SK-N-SH (cell line): ENCODE measurements at regions not wholly inside any gene's neighbourhood (a gene's known extent, or its start where the extent isn't known, plus 50 kb on each side); places are given as distances from the start of the nearest gene placed in this dataset.

Source experiments
- CTCF ChIA-PET: fragments of 300-600, 350-600 bp; formaldehyde crosslinking; extraction: SDS; loops from one replicate; lab custom pipeline; 2021; lab: Yijun Ruan, JAX
- POLR2A ChIA-PET: fragments of 350-600 bp; sonication (Branson Sonifier 250); formaldehyde crosslinking; extraction: SDS; loops from one replicate; lab custom pipeline; 2020; ENCODE audit warnings: antibody characterized with exemption, inconsistent platforms; lab: Yijun Ruan, JAX
- DNase-seq: peaks from one replicate; pipeline ENCODE4 v3.0.0; 2012
- H2AFZ ChIP-seq: fragments of 200-600 bp; sonication (generic); 2 replicates; pipeline ENCODE4 v1.8.1; 2016; ENCODE audit warnings: antibody characterized with exemption, mild to moderate bottlenecking, low read depth
- H3F3A ChIP-seq: fragments of 200-600 bp; sonication (generic); replicated peaks from 2 replicates; pipeline ENCODE3; 2016; ENCODE audit warnings: antibody characterized with exemption, mild to moderate bottlenecking; ENCODE audit not compliant: insufficient read depth
- H3K27ac ChIP-seq, 2 experiments: fragments of 200-500 bp in 1 of 2; fragments of 200-600 bp in 1 of 2; sonication (Bioruptor generic) in 1 of 2; sonication (generic), shearing (Covaris generic) in 1 of 2; 2 replicates each; pipeline versions ENCODE4 v1.5.1 to v1.6.1; 2014 to 2016; ENCODE audit warnings: low read depth in 2 of 2, inconsistent platforms in 1 of 2, low read length in 1 of 2, mild to moderate bottlenecking in 1 of 2, mixed read lengths in 1 of 2
- H3K27me3 ChIP-seq: fragments of 200-600 bp; sonication (generic), shearing (Covaris generic); 2 replicates; pipeline ENCODE4 v1.6.1; 2016; ENCODE audit warnings: mixed run types; ENCODE audit not compliant: insufficient read depth
- H3K36me3 ChIP-seq, 2 experiments: fragments of 200-500 bp in 1 of 2; fragments of 200-600 bp in 1 of 2; sonication (Bioruptor generic) in 1 of 2; sonication (generic) in 1 of 2; replicated peaks in 1 of 2; 2 replicates each; pipeline versions ENCODE3 to v1.5.1; 2014 to 2016; ENCODE audit warnings: low read length in 1 of 2, mild to moderate bottlenecking in 1 of 2; ENCODE audit not compliant: insufficient read depth in 2 of 2, control insufficient read depth in 1 of 2
- H3K4me1 ChIP-seq, 2 experiments: fragments of 200-500 bp in 1 of 2; fragments of 200-600 bp in 1 of 2; sonication (Bioruptor generic) in 1 of 2; sonication (generic), shearing (Covaris generic) in 1 of 2; 2 replicates each; pipeline versions ENCODE4 v1.5.1 to v1.6.1; 2014 to 2016; ENCODE audit warnings: low read depth in 1 of 2, low read length in 1 of 2, mixed run types in 1 of 2; ENCODE audit not compliant: insufficient read depth in 2 of 2, control insufficient read depth in 1 of 2
- H3K4me2 ChIP-seq: fragments of 200-600 bp; sonication (generic), shearing (Covaris generic); 2 replicates; pipeline ENCODE4 v1.6.1; 2017; ENCODE audit warnings: mixed run types
- H3K4me3 ChIP-seq, 2 experiments: fragments of 200-500 bp in 1 of 2; fragments of 200-600 bp in 1 of 2; sonication (Bioruptor generic) in 1 of 2; sonication (generic), shearing (Covaris generic) in 1 of 2; 2 replicates each; pipeline versions ENCODE4 v1.5.1 to v1.8.1; 2014 to 2016; ENCODE audit warnings: low read depth in 2 of 2, inconsistent platforms in 1 of 2, low read length in 1 of 2, mild to moderate bottlenecking in 1 of 2, mixed read lengths in 1 of 2, moderate library complexity in 1 of 2
- H3K79me2 ChIP-seq: fragments of 200-600 bp; sonication (generic); 2 replicates; pipeline ENCODE4 v1.8.1; 2017; ENCODE audit warnings: mild to moderate bottlenecking; ENCODE audit not compliant: insufficient read depth
- H3K9ac ChIP-seq: fragments of 200-600 bp; sonication (generic); 2 replicates; pipeline ENCODE4 v1.6.1; 2017; ENCODE audit warnings: mixed run types
- H3K9me2 ChIP-seq: fragments of 200-600 bp; sonication (generic); 2 replicates; pipeline ENCODE4 v1.6.1; 2017; ENCODE audit warnings: mixed run types
- H3K9me3 ChIP-seq: fragments of 200-600 bp; sonication (generic); 2 replicates; pipeline ENCODE4 v1.6.1; 2017; ENCODE audit warnings: mixed run types, mild to moderate bottlenecking, moderate library complexity
- H4K20me1 ChIP-seq: fragments of 200-600 bp; sonication (generic); 2 replicates; pipeline ENCODE4 v1.6.1; 2017; ENCODE audit warnings: mild to moderate bottlenecking, mixed run types; ENCODE audit not compliant: insufficient read depth
- CTCF ChIP-seq: fragments of 200-600 bp; sonication (generic); IDR thresholded peaks from 2 replicates; pipeline ENCODE4 v1.6.1; 2017; ENCODE audit warnings: antibody characterized with exemption, mild to moderate bottlenecking, moderate library complexity
- ELF1 ChIP-seq: IDR thresholded peaks from 2 replicates; pipeline ENCODE4 v1.4.0; 2012
- EZH2phosphoT487 ChIP-seq: fragments of 200-600 bp; sonication (generic); IDR thresholded peaks from 2 replicates; pipeline ENCODE4 v1.6.1; 2017; ENCODE audit warnings: low read depth, mixed run types, mild to moderate bottlenecking, antibody characterized with exemption, moderate library complexity, borderline replicate concordance
- FOXM1 ChIP-seq: IDR thresholded peaks from 2 replicates; pipeline ENCODE4 v1.4.0; 2012; ENCODE audit warnings: low read depth, mild to moderate bottlenecking
- JUND ChIP-seq: IDR thresholded peaks from 2 replicates; pipeline ENCODE4 v1.4.0; 2012
- MEF2A ChIP-seq: IDR thresholded peaks from 2 replicates; pipeline ENCODE4 v1.4.0; 2012; ENCODE audit warnings: low read depth, borderline replicate concordance
- MXI1 ChIP-seq: IDR thresholded peaks from 2 replicates; pipeline ENCODE4 v1.6.1; 2012; ENCODE audit warnings: mild to moderate bottlenecking, low read depth, low read length, improper control_type of control experiment
- NFIC ChIP-seq: IDR thresholded peaks from 2 replicates; pipeline ENCODE4 v1.4.0; 2012; ENCODE audit warnings: borderline replicate concordance
- POLR2AphosphoS5 ChIP-seq: IDR thresholded peaks from 2 replicates; pipeline ENCODE4 v1.6.1; 2012; ENCODE audit warnings: low read depth, low read length
- RAD21 ChIP-seq: IDR thresholded peaks from 2 replicates; pipeline ENCODE4 v1.6.1; 2012; ENCODE audit warnings: mild to moderate bottlenecking, low read length
- RCOR1 ChIP-seq: fragments of 150-350 bp; IDR thresholded peaks from 2 replicates; pipeline ENCODE4 v1.6.1; 2017; ENCODE audit warnings: antibody characterized with exemption, low read length
- REST ChIP-seq: IDR thresholded peaks from 2 replicates; pipeline ENCODE4 v1.6.1; 2012; ENCODE audit warnings: mild to moderate bottlenecking, low read depth, low read length, moderate library complexity
- RXRA ChIP-seq: IDR thresholded peaks from 2 replicates; pipeline ENCODE4 v1.4.0; 2012; ENCODE audit warnings: low read depth, mild to moderate bottlenecking, borderline replicate concordance
- SIN3A ChIP-seq: IDR thresholded peaks from 2 replicates; pipeline ENCODE4 v1.6.1; 2012; ENCODE audit warnings: low read depth, mild to moderate bottlenecking, low read length, moderate library complexity, borderline replicate concordance
- WGBS: methylation state at CpG from one replicate; pipeline ENCODE4 v1.1.6; 2017; ENCODE audit warnings: low lambda C conversion rate; 5-methylcytosine and 5-hydroxymethylcytosine counted together
- TF ChIP-seq, protein P1 (sequence below): IDR thresholded peaks from 2 replicates; pipeline ENCODE4; 2012
- TF ChIP-seq, protein P2 (sequence below): IDR thresholded peaks from 2 replicates; pipeline ENCODE4 v1.4.0; 2012; ENCODE audit warnings: low read depth, borderline replicate concordance

- H2AFZ ChIP-seq = no peak overlapping the region
- no peaks in the 10 kb centered on the region for H3K27me3 ChIP-seq
- no peaks in the 10 kb centered on the region for H3K9me2 ChIP-seq
- no peaks in the 10 kb centered on the region for H3K36me3 ChIP-seq
- no peaks in the 10 kb centered on the region for H3F3A ChIP-seq
- H3K9me3 ChIP-seq = no peaks in the 10 kb centered on the region
- no peaks in the 10 kb centered on the region for H4K20me1 ChIP-seq
- H3K79me2 ChIP-seq = no peaks in the 10 kb centered on the region
- no peak overlapping the region for H3K4me3 ChIP-seq
- ChIA-PET POLR2A (no interaction called here), CTCF (no interaction called here)
- no peak for DNase-seq
- WGBS = 50% methylated on average over 5 of the region's 5 CpGs
- no peak overlapping the region for H3K27ac ChIP-seq
- H3K4me1 ChIP-seq = no peaks in the 10 kb centered on the region
- H3K9ac ChIP-seq = no peak overlapping the region
- H3K4me2 ChIP-seq = no peak overlapping the region
- no peak for TF ChIP-seq RCOR1
- TF ChIP-seq RXRA = no peak
- TF ChIP-seq JUND = no peak
- no peak for TF ChIP-seq CTCF
- no peak for TF ChIP-seq RAD21
- TF ChIP-seq ELF1 = no peak
- TF ChIP-seq, protein P1, sequence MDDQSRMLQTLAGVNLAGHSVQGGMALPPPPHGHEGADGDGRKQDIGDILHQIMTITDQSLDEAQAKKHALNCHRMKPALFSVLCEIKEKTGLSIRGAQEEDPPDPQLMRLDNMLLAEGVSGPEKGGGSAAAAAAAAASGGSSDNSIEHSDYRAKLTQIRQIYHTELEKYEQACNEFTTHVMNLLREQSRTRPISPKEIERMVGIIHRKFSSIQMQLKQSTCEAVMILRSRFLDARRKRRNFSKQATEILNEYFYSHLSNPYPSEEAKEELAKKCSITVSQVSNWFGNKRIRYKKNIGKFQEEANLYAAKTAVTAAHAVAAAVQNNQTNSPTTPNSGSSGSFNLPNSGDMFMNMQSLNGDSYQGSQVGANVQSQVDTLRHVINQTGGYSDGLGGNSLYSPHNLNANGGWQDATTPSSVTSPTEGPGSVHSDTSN = no peak
- no peak for TF ChIP-seq MXI1
- no peak for TF ChIP-seq FOXM1
- TF ChIP-seq POLR2AphosphoS5 = no peak
- no peak for TF ChIP-seq SIN3A
- no peak for TF ChIP-seq MEF2A
- TF ChIP-seq REST = no peak
- no peak for TF ChIP-seq NFIC
- TF ChIP-seq, protein P2, sequence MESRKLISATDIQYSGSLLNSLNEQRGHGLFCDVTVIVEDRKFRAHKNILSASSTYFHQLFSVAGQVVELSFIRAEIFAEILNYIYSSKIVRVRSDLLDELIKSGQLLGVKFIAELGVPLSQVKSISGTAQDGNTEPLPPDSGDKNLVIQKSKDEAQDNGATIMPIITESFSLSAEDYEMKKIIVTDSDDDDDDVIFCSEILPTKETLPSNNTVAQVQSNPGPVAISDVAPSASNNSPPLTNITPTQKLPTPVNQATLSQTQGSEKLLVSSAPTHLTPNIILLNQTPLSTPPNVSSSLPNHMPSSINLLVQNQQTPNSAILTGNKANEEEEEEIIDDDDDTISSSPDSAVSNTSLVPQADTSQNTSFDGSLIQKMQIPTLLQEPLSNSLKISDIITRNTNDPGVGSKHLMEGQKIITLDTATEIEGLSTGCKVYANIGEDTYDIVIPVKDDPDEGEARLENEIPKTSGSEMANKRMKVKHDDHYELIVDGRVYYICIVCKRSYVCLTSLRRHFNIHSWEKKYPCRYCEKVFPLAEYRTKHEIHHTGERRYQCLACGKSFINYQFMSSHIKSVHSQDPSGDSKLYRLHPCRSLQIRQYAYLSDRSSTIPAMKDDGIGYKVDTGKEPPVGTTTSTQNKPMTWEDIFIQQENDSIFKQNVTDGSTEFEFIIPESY = no peak
- TF ChIP-seq EZH2phosphoT487 = no peak
Observed at GRCh38 chr10:65496541-65496940, 1429.3 kb upstream of the LRRTM3 start.
